Bronchial epithelial cell (primary cell): ENCODE measurements at regions not wholly inside any gene's neighbourhood (a gene's known extent, or its start where the extent isn't known, plus 50 kb on each side); places are given as distances from the start of the nearest gene placed in this dataset.

Source experiments
- DNase-seq: peaks from one replicate; pipeline ENCODE4 v3.0.0-alpha.2; 2010; ENCODE audit warnings: low read depth
- FAIRE-seq: peaks from 2 replicates; lab custom pipeline; 2011; peaks lifted over from hg19 to GRCh38; lab: Jason Lieb, UNC
- H3K27me3 ChIP-seq: 2 replicates; pipeline ENCODE4 v1.5.1; 2011; ENCODE audit warnings: low read length; ENCODE audit not compliant: control insufficient read depth, insufficient read depth
- H3K36me3 ChIP-seq: 2 replicates; pipeline ENCODE4 v1.5.1; 2011; ENCODE audit warnings: low read length; ENCODE audit not compliant: control insufficient read depth, insufficient read depth
- H3K4me3 ChIP-seq: 2 replicates; pipeline ENCODE4 v1.5.1; 2011; ENCODE audit warnings: mild to moderate bottlenecking, low read depth, low read length, control low read depth
- CTCF ChIP-seq: IDR thresholded peaks from 2 replicates; pipeline ENCODE4 v1.5.1; 2011; ENCODE audit warnings: mild to moderate bottlenecking, moderate library complexity, low read length, control low read depth, inconsistent platforms; ENCODE audit not compliant: insufficient read depth, severe bottlenecking

GRCh38 chr2:152823905-152824304 is 105.5 kb downstream of the ARL6IP6 start:
- TF ChIP-seq CTCF, result no peak
- no peaks in the 10 kb centered on the region for H3K36me3 ChIP-seq
- DNase-seq (no peak), FAIRE-seq (peak; percentile 40)
- H3K27me3 ChIP-seq, result no peaks in the 10 kb centered on the region
- H3K4me3 ChIP-seq, result no peak overlapping the region

DNA sequence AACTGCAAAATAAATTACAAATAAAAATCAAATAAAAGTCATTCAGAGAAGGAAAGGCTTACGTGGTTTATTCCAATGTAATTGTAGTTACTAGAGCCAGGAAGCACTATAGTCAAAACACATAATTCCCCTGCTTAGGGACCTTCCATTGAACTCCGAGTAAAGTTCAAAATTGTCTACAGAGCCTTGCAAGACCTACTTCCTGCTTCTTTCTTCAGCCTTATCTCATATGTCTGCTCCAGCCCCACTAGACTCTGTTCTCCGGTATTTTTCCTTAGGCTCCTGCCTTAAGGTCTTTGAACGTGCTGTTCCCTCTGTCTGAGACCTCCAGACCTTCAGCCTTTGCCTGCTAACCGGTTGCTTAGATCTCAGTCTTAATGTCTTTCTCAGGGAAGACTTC is 104.3 kb downstream of the ARL6IP6 start:
- no peaks in the 10 kb centered on the region for H3K36me3 ChIP-seq
- no peak for DNase-seq
- no peaks in the 10 kb centered on the region for H3K27me3 ChIP-seq
- no peak for TF ChIP-seq CTCF
- no peak for FAIRE-seq
- no peak overlapping the region for H3K4me3 ChIP-seq

DNA sequence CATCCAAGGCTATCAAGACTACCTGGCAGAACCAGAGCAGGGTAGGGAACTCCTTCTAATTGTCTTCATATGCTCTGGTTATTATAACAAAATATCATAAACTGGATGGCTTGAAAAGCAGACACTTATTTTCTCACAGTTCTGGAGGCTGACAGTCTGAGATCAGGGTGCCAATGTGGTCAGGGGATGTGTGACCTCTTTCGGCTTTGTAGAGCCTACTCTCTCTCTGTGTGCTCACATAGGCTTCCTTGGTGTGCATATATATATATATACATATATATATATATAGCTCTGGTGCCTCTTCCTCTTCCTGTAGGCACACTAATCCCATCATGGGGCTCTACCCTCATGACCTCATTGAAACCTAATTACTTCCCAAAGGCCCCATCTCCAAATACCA is 101.6 kb downstream of the ARL6IP6 start:
- Histone ChIP-seq H3K36me3 (no peaks in the 10 kb centered on the region), H3K4me3 (no peak overlapping the region), H3K27me3 (no peaks in the 10 kb centered on the region)
- no peak for DNase-seq
- FAIRE-seq, result no peak
- TF ChIP-seq CTCF, result no peak

GRCh38 chr2:152815634-152816257 is 97.3 kb downstream of the ARL6IP6 start:
- H3K27me3 ChIP-seq, result no peaks in the 10 kb centered on the region
- no peak for TF ChIP-seq CTCF
- FAIRE-seq (no peak), DNase-seq (peak; percentile 13)
- H3K4me3 ChIP-seq, result no peak overlapping the region
- H3K36me3 ChIP-seq, result no peaks in the 10 kb centered on the region

DNA sequence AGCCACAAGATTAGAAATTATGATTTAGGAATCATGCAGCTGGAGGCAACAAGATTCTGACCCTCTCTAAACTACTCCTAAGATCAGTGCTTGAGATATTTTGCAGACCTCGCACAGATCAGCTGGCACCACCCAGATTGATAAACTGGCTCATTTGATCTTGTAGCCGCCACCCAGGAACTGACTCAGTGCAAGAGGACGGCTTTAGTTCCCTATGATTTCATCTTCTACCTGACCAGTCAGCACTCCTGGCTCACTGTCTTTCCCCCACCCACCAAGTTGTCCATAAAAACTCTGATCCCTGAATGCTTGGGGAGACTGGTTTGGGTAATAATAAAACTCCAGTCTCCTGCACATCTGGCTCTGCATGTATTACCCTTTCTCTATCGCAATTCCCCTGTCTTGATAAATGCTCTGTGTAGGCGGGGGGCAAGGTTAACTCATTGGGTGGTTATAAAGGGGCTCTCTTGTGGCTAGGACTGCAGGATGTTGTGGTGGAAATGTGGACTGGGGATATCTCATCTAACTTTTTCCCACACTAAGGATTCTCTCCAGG is 96.1 kb downstream of the ARL6IP6 start:
- no peaks in the 10 kb centered on the region for H3K27me3 ChIP-seq
- FAIRE-seq (no peak), DNase-seq (peak; percentile 66)
- no peak overlapping the region for H3K4me3 ChIP-seq
- no peak for TF ChIP-seq CTCF
- no peaks in the 10 kb centered on the region for H3K36me3 ChIP-seq

- peak; percentile 66 for FAIRE-seq
- H3K4me3 ChIP-seq, result no peak overlapping the region
- no peak for TF ChIP-seq CTCF
- no peak for DNase-seq
- H3K27me3 ChIP-seq, result no peaks in the 10 kb centered on the region
- H3K36me3 ChIP-seq, result no peaks in the 10 kb centered on the region
Measured at GRCh38 chr2:152813351-152813750, 94.9 kb downstream of the ARL6IP6 start.
